ENCODE measurements at regions not wholly inside any gene's neighbourhood (a gene's known extent, or its start where the extent isn't known, plus 50 kb on each side); places are given as distances from the start of the nearest gene placed in this dataset.

DNA sequence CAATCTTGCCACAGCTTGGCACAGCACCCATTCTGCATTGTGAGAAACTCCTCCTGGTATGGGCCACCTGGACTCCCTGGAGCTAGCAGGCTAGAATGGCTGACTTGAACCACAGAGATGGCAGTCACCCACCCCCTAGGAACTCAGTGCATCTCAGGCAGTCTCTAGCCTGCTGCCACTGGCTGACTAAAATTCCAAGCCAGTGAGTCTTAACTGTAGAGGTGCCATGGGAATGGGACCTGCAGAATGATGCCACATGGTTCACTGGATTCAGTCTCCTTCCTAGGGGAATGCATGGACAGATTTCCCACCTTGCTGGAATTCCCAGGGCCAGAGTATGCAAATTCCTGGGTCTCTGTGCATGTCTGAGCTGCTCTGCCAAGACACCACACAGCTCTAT is 382.9 kb downstream of the MAN2A1 start:
- TF ChIP-seq, protein P1, sequence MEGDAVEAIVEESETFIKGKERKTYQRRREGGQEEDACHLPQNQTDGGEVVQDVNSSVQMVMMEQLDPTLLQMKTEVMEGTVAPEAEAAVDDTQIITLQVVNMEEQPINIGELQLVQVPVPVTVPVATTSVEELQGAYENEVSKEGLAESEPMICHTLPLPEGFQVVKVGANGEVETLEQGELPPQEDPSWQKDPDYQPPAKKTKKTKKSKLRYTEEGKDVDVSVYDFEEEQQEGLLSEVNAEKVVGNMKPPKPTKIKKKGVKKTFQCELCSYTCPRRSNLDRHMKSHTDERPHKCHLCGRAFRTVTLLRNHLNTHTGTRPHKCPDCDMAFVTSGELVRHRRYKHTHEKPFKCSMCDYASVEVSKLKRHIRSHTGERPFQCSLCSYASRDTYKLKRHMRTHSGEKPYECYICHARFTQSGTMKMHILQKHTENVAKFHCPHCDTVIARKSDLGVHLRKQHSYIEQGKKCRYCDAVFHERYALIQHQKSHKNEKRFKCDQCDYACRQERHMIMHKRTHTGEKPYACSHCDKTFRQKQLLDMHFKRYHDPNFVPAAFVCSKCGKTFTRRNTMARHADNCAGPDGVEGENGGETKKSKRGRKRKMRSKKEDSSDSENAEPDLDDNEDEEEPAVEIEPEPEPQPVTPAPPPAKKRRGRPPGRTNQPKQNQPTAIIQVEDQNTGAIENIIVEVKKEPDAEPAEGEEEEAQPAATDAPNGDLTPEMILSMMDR (IDR thresholded peaks at IDR 0.05; ENCODE audit: poor library complexity), result no peak
- TF ChIP-seq EZH2 (IDR thresholded peaks at IDR 0.05; ENCODE audit: borderline replicate concordance), result no peak

All from hepatocyte (in vitro differentiated cells).